ENCODE measurements at regions not wholly inside any gene's neighbourhood (a gene's known extent, or its start where the extent isn't known, plus 50 kb on each side); places are given as distances from the start of the nearest gene placed in this dataset.
"Not testable (repeated sequence)": the region's sequence is repeated elsewhere in the genome, so short reads cannot be mapped to it uniquely, and the experiment has no call there.

- no peaks in the 10 kb centered on the region for H3K27me3 Mint-ChIP-seq (ENCODE audit: low read depth in 2 of 2)
- H3K27ac ChIP-seq (ENCODE audit: low read length), result no peak overlapping the region
- no peaks in the 10 kb centered on the region for H3K27me3 ChIP-seq (ENCODE audit: control insufficient read depth, insufficient read depth, low read length)
- TF ChIP-seq CTCF (IDR thresholded peaks at IDR 0.05), result no peak
- peaks cover 10 to 15% of the 10 kb centered on the region in 2 donors for H3K9me3 Mint-ChIP-seq
- no peaks in the 10 kb centered on the region for H3K4me1 Mint-ChIP-seq
- peaks cover 6% of the 10 kb centered on the region for H3K9me3 ChIP-seq (ENCODE audit: control insufficient read depth, insufficient read depth, low read length)
- no CpG with 5 or more reads among the region's 1 CpG for WGBS (ENCODE audit: insufficient coverage)
- H3K4me3 ChIP-seq (ENCODE audit: low read length), result no peak overlapping the region
- no peaks in the 10 kb centered on the region for H3K36me3 ChIP-seq (ENCODE audit: control insufficient read depth, insufficient read depth, low read length)
- no peaks in the 10 kb centered on the region for H3K4me1 ChIP-seq (ENCODE audit: control insufficient read depth, insufficient read depth, low read length)
- ATAC-seq, result no peak
- H3K4me3 Mint-ChIP-seq, result no peak overlapping the region
- H3K27ac Mint-ChIP-seq, result no peak overlapping the region
- peaks cover 13% of the 10 kb centered on the region for H3K36me3 Mint-ChIP-seq
- intact Hi-C loops (cut with micrococcal nuclease), result no loop called here
- no peak for DNase-seq
Measured at GRCh38 chr9:11194246-11194645, 581.4 kb upstream of the PTPRD start.

- H3K4me1 ChIP-seq (ENCODE audit: control insufficient read depth, insufficient read depth, low read length); DNase-seq; H3K4me3 ChIP-seq (ENCODE audit: low read length); ATAC-seq; intact Hi-C loops (cut with micrococcal nuclease); H3K27me3 Mint-ChIP-seq (ENCODE audit: low read depth in 2 of 2); H3K36me3 ChIP-seq (ENCODE audit: control insufficient read depth, insufficient read depth, low read length); H3K4me3 Mint-ChIP-seq; H3K36me3 Mint-ChIP-seq; H3K27me3 ChIP-seq (ENCODE audit: control insufficient read depth, insufficient read depth, low read length); H3K9me3 ChIP-seq (ENCODE audit: control insufficient read depth, insufficient read depth, low read length); H3K27ac Mint-ChIP-seq; H3K4me1 Mint-ChIP-seq; H3K27ac ChIP-seq (ENCODE audit: low read length): not testable (repeated sequence)
- 92% methylated on average over 21 of the region's 22 CpGs for WGBS (ENCODE audit: insufficient coverage)
- peaks cover 7 to 11% of the 10 kb centered on the region in 2 donors for H3K9me3 Mint-ChIP-seq
Measured at GRCh38 chr9:11196840-11197365, 584.1 kb upstream of the PTPRD start.

GRCh38 chr9:11199335-11199734, 586.5 kb upstream of the PTPRD start:
- no peak overlapping the region for H3K27ac Mint-ChIP-seq
- H3K4me3 ChIP-seq (ENCODE audit: low read length), result no peak overlapping the region
- no peak for DNase-seq
- H3K4me3 Mint-ChIP-seq, result no peak overlapping the region
- H3K36me3 ChIP-seq (ENCODE audit: control insufficient read depth, insufficient read depth, low read length), result no peaks in the 10 kb centered on the region
- TF ChIP-seq CTCF (IDR thresholded peaks at IDR 0.05), result no peak
- no peak for ATAC-seq
- H3K4me1 ChIP-seq (ENCODE audit: control insufficient read depth, insufficient read depth, low read length), result no peaks in the 10 kb centered on the region
- peaks cover 6% of the 10 kb centered on the region for H3K9me3 ChIP-seq (ENCODE audit: control insufficient read depth, insufficient read depth, low read length)
- 77% methylated on average over 2 of the region's 2 CpGs for WGBS (ENCODE audit: insufficient coverage)
- H3K27ac ChIP-seq (ENCODE audit: low read length), result no peak overlapping the region
- no peaks in the 10 kb centered on the region for H3K27me3 ChIP-seq (ENCODE audit: control insufficient read depth, insufficient read depth, low read length)
- intact Hi-C loops (cut with micrococcal nuclease), result no loop called here
- peaks cover 7 to 19% of the 10 kb centered on the region in 2 donors for H3K9me3 Mint-ChIP-seq
- no peaks in the 10 kb centered on the region for H3K27me3 Mint-ChIP-seq (ENCODE audit: low read depth in 2 of 2)
- H3K36me3 Mint-ChIP-seq, result peaks cover 7% of the 10 kb centered on the region
- no peaks in the 10 kb centered on the region for H3K4me1 Mint-ChIP-seq

- 83% methylated on average over 2 of the region's 3 CpGs for WGBS (ENCODE audit: insufficient coverage)
- no peak for ATAC-seq
- H3K27ac Mint-ChIP-seq, result no peak overlapping the region
- no peaks in the 10 kb centered on the region for H3K36me3 Mint-ChIP-seq
- no peak overlapping the region for H3K4me3 Mint-ChIP-seq
- Histone ChIP-seq H3K36me3 (ENCODE audit: control insufficient read depth, insufficient read depth, low read length) (no peaks in the 10 kb centered on the region), H3K27me3 (ENCODE audit: control insufficient read depth, insufficient read depth, low read length) (no peaks in the 10 kb centered on the region), H3K9me3 (ENCODE audit: control insufficient read depth, insufficient read depth, low read length) (no peaks in the 10 kb centered on the region), H3K4me3 (ENCODE audit: low read length) (no peak overlapping the region), H3K27ac (ENCODE audit: low read length) (no peak overlapping the region), H3K4me1 (ENCODE audit: control insufficient read depth, insufficient read depth, low read length) (no peaks in the 10 kb centered on the region)
- no peak for TF ChIP-seq CTCF (IDR thresholded peaks at IDR 0.05)
- no peaks in the 10 kb centered on the region for H3K4me1 Mint-ChIP-seq
- intact Hi-C loops (cut with micrococcal nuclease), result loop anchor here (10.0 kb wide), 1 partner anchor 60 kb away; no protein-coding TSS in a partner anchor
- peaks cover 11 to 23% of the 10 kb centered on the region in 2 donors for H3K9me3 Mint-ChIP-seq
- no peaks in the 10 kb centered on the region for H3K27me3 Mint-ChIP-seq (ENCODE audit: low read depth in 2 of 2)
- no peak for DNase-seq
Measured at GRCh38 chr9:11204521-11204920, 591.7 kb upstream of the PTPRD start.
